HG02840 (cell line): ENCODE measurements at regions not wholly inside any gene's neighbourhood (a gene's known extent, or its start where the extent isn't known, plus 50 kb on each side); places are given as distances from the start of the nearest gene placed in this dataset.

ENCODE experiments used
- ATAC-seq: cut with Tn5 transposase; IDR thresholded peaks from one replicate; pipeline ENCODE4 v1.9.1; 2021; ENCODE audit warnings: mild to moderate bottlenecking, moderate library complexity, moderate number of reproducible peaks; ENCODE audit not compliant: unreplicated experiment, low FRiP score

DNA sequence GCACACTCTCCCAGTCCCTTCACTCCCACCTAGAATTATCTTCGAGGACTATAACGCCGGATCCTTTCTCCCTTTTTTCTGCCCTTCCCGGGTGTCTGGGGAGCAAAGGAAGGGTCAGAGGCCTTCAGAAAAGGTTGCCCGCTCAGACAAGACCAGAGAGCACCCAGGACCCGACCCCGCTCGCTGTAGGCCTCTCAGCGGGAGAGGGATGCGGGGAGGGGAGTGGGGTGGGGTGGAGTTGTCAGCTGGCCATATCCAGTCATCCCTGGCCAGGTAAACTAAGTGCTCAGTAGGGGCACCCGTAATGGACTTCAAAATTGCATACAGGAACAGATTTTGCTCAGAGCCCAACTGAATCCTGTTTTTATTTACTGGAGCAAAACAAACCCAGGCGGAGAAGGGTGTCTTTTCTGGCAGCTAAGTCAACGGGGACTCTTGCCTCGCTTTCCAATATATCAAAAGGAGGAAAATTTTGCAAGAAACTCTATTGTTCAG lies 65.0 kb downstream of the NOL4 start:
- ATAC-seq: no peak

DNA sequence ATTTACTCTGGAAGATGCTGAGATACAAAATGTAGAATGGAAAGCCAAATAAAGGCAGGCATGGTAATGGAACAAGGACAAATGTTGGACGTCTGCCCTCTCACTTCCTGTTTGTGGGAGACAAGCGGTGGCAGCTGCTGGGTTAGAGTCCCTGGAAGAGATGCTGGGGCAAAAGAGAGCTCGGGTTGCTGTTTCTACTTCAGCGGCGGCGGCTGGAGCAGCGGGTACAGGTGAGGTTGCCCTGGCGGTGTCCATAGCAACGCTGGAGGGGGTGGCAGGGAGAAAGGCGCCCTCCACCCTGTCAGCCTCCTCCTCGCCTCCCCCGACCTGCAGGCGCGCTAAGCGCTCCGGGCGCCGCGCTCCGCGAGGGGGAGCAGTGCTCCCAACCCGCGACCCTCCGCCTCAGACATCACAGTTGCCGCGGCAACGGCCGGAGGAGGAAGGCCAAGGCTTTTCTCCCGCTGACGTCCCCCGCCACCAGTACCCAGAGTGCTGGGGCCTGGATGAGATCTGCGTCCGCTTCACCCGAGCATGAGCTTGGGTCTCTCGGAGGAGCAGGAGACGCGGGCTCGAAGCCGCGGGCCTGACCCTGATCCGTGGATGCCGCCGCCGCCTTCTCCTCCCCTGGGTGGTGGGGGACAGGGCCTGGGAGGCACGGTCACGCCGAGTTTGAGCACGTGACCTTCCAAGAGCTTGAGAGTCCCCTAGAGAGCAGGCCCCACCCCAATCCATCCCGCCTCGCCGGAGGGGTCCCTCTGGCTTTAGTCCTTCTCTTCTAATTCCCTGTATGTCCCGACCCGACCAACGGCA lies 65.6 kb downstream of the NOL4 start:
- no peak for ATAC-seq

DNA sequence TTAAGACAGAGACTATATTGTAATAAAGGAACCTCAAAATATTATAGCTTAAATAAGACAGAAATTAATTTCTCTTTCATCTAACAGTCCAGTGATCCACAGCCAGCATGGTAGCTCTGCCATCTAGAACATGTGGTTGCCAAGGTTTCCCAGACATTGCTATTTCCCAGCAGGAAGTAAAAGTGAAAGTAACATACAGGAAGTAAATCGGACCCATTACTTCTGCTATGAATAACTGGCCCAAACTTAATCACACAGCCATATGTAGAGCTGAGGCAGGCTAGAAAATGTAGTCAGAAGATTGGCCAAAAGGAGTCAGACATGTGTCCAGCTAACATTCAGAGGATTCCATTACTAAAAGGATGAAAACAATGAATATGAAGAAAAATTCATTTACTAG lies 71.0 kb downstream of the NOL4 start:
- ATAC-seq: no peak

DNA sequence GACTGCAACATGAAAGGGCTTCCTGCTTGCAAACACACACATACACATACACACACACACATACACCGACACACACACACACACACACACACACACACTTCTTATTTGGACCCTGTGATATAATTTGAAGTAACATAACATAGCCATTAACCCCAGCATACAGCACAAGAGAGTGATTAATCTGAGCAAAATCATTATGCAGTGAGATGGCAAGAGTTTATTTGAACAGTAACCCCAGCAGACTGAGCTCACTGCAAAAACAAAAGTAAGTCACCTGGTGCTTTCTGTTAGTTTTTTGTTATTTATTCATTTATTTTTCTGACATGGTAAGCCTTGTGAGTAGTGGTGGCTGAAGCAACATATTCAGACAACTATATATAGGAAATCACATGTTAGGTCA lies 93.7 kb downstream of the NOL4 start:
- no peak for ATAC-seq

DNA sequence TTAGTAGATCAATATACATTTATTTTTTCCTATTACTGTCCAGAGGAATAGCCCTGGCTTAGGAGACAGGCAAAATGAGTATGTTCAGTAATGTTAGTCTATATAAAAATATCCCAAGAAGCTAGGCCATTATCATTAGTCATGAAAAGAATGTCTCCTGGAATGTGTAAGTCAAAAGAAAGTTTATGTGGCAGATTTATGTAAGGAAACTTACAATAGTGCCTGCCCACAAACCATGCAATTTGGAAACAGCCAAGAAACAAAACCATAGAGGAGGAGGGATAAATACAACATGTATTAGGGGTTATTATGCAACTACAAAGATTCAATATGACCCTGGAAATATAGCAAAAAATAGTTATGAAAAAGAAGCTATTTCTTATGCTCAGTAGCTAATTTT lies 96.3 kb downstream of the NOL4 start:
- no peak for ATAC-seq

DNA sequence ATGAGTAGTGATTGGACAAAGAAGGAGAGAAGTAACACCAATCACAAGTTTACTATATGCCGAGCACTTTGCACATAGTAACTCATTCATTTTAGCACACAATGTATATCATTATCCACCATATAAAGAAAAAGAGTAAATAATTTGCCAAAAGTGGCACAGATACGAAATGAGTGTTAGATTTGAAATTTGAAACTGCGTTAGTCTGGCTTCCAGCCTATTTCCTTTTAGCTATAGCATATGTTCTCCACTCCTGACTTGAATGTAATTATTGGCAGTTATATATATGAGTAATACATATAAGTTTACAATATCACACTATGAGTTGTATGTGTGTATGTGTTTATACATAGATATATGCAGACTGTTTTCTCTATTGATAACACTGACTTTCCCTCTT lies 98.6 kb downstream of the NOL4 start:
- ATAC-seq: no peak

DNA sequence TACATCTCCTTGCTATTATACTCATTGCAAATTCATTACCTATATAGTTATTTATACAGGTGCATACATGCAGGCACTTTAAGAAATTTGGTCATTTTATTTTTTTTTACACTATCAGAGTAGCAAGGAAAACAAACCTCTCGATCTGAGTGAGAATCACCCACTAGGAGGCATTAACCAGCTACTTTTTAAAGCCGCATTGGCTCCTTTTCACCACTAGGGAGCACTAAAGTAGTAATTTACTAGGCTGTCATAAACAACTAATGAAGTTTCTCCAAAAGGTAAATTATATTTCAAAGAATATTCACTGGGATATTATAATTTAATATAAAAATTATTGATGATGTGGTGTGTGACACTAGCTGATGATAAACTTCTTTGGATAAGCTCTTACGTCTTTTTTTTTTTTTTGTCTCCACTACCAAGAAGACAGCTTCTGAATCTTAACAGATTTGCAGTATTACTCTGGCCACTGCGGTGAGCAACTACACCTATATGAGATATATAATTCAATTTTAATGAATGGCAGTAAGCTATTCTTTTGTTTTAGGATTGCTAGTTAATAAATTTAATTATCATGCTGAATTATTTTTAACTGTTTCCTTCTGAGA lies 101.9 kb downstream of the NOL4 start:
- peak; percentile 85 for ATAC-seq

DNA sequence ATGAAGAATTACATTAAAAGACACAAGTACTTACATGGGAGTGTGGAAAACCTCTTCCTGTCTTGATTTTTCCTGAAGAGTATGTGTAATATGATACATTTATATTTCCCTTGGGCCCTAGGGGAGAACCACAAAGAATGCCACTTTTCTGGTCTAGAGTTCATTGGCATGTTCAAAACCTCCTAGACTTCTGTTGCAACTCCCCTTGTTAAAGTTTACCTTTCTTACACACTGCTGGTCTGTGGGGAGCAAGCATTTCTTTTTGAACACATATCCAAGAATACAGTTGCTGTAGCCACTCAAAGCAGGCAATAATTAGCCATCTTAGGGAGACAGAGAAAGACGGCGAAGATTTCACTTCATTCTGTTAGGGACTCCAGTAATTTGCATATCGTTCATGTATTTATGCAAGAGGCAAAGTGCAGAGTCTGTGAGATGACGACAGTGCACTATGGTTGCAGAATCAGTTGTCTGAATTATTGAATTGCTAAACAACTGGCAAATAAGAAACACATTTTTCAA lies 103.5 kb downstream of the NOL4 start:
- ATAC-seq: no peak

DNA sequence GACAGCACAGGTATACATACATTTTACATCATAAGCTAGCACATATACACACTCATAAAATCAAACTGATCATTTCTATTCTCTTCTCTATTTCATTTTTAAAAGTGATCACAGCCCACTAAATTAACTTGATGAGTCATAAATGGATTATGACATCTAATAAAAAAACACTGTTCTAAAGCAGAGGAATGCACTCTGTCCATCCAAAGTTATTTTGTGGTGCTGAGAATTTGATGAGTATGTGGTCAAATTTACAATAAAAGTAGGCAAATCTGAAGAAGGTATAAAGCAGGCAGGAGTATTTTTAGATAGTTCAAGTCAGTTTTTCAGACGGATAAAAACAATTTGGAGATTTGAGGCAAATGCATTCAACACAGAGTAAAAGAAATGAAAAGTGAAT lies 104.4 kb downstream of the NOL4 start:
- no peak for ATAC-seq

DNA sequence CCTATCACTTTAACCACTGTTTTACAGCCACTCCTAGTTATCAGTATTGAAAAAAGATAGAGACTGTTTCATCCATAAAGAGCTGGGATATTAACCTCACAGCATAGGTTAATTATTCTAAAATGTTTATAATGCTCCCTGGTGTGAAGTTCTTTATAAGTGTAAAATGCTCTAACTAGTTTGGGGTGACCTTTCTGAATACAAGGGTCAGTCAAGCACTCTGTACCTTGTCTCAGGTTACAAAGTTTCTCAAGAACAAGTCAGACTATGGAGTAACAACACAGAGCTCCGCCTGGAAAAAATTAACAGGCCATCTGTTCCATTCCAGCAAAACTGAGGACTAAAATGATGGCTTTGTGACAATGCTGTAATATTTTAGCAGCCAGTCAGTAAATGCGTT lies 107.4 kb downstream of the NOL4 start:
- no peak for ATAC-seq

DNA sequence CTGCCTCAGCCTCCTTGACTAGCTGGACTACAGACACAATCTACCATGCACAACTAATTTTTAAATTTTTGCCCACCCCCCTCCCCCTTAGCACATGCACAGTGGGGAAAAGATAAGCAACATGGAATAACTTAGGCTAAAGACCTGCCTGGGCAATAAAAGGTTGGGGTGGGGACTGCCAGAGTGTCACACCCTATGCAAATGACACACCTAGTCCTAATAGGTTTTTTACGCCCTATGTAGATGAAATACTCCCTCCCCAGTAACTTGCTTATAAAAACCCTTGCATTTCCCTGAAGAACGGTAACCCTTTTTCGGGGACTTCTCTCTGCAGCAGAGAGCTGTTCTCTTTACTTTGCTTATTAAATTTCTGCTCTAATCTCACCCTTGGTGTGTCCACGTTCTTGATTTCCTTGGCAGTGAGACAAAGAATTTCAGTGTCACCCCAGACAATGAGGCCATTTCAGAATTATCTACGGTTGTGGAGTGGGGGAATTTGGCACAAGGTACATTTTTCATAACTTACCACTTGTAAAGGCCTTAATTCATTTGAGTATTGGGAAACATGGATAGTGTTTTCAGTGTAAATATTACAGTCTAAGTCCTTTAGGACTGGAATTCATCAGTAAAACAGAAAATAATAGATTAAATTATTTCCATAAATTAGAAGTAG lies 109.2 kb downstream of the NOL4 start:
- ATAC-seq: no peak

DNA sequence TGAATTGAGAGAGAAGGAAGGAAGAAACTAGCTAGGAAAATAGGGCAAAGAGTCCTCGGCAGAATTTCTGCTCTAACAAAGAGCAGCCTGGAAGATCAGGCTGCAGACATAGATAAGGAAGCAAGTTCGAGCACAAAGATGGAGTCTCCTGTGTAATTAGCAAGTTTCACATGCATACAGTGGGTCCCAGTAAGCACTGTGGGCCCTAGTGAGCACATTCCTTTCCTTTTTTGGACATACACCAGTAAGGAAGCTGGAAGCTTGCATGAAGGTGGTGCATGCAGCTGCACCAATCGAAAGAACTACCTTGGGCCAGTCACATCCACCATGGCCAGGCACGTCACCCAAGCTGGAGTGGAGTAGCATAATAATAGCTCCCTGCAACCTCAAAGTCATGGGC lies 109.7 kb downstream of the NOL4 start:
- no peak for ATAC-seq

DNA sequence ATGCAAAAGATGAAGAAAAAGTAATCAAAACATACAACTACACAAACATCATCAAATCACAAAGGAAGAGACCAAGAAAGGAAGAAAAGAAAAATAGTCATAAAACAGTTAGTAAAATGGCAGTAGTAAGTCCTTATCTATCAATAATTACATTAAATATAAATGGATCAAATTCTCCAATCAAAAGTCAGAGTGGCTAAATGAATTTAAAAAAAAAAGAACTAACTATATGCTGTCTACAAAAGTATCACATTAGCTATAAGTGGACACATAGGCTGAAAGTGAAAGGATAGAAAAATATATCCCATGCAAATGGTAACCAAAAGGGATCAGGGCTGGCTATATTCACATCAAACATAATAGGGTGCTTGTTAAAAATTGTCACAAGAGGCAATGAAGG lies 116.5 kb downstream of the NOL4 start:
- ATAC-seq: no peak

DNA sequence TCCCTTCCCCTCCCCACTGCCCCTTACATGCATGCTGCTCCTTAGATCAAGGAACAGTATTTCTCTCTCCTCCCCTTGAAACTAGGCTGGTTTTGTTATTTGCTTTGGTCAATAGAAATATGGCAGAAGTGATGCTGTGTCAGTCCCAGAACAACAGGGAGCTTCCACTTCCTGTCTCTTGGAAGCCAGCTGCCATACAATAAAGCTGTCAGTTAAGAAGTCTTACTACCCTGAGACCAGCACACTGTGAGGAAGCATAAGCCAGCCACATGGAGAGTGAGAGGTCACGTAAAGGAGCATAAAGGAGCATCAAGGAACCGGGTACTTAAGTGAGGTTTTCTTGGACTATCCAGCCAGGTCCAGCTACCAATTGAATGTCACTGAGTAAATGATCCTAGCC lies 126.6 kb downstream of the NOL4 start:
- no peak for ATAC-seq

DNA sequence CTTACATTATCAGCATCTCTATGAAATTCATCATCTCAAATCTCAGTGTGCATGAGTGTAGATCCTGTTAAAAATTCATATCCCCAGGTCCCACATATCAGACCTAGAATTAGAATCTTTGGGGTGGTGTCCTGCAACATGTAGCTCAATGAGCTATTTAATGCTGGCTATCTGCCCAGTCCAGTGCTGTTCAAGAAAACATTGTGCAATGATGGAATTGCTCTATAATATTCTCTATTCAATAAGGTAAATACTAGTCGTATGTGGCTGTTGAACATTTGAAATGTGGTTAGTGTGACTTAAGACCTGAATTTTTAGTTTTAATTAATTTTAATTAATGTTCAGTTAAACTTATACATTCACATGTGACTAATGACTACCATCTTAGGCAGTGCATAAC lies 127.4 kb downstream of the NOL4 start:
- no peak for ATAC-seq

DNA sequence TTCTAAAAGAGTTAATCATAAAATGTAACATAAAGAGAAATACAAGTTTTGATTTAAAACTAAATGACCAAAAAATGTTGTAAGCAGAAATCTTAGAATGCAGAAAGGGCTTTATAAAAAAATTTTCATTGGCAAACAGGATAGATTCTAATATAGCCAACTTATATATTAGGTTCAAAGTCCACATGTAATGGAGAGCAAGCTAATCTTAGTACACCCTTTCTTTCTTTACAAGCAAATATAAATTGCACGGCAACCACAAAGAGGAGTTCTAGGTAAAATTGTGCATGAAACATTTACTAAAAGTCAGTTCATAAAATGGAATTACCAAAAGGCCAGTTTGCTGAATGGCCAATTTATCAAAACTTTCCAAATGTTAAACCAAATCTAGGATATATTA lies 130.6 kb downstream of the NOL4 start:
- ATAC-seq: no peak

DNA sequence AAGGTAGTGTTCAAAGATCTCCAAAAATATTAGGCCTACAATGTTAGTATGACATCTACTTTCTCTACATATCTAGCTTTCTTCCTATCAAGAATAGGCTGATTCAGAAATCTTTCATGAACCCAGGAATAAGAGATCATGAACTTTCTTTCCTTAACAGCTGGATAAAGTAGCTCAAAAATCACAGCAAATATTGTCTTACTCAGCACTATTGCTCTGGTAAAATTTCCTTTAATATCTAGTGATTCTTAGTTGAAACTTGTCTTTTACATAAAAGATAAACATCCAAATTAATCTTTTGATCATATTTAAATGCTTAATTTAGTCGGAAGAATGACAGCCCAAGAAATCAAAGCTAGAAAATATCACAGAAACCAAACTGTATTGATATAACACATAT lies 131.9 kb downstream of the NOL4 start:
- ATAC-seq: no peak

DNA sequence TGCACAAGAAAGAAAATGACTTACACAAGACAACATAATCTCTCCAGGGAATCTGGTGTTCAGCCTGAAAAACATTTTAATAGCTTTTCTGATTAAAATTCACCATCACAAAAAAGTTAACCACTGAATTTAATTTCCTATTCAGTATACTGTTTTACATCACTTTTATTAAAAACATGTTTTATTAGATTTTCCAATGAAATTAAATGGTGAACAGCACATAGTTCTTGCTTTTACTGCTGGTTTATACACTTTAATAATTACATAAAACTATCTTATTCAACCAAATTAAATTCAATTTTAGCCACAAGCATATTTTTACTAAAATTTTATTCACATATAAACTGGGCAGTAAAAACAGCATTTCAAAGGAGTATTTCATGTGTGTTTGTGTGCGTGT lies 138.3 kb downstream of the NOL4 start:
- no peak for ATAC-seq

DNA sequence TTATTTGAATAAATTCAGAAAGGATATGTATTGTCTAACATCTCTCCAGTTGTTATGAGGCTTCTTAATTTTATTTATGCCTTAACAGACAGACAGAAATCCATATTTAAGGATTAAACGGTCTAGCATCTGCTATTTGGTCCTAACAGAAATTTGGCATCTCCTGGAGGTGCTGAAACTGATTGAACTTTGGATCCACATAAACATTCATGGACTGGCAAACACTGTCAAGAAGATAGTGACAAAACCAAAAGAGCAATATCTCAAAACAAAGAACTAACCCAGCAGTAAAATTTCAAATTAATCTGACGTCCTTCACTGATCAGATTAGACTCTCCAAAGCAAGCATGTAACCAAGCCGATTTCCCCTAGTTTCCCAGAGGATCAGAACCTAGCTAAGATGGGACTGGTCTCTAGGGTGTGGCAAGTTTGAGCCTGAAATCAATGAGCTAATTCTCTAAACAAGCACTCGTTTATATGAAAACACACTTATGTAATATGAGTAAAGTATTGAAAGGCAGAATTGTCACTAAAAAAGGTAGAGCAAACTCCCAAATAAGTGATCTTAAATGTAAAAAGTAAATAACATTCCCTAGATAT lies 139.5 kb downstream of the NOL4 start:
- ATAC-seq: no peak

DNA sequence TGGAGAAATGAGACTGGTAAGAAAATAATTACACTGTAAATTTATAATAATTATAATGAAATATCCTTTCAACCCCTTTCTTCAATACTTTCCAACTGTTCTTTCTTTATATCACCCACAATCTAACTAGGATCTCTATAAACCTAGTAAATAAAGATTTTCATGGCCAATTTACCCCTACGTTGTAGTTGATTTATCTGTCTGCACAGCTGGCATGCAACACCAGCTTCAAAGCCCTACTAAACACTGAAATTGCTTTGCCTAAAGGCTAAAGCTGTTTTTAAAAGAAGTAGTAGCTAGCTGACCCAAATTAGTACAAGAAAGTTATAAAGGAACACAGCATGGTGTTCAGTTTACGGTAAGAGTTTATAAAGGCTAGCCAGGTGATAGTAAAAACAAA lies 140.1 kb downstream of the NOL4 start:
- no peak for ATAC-seq

DNA sequence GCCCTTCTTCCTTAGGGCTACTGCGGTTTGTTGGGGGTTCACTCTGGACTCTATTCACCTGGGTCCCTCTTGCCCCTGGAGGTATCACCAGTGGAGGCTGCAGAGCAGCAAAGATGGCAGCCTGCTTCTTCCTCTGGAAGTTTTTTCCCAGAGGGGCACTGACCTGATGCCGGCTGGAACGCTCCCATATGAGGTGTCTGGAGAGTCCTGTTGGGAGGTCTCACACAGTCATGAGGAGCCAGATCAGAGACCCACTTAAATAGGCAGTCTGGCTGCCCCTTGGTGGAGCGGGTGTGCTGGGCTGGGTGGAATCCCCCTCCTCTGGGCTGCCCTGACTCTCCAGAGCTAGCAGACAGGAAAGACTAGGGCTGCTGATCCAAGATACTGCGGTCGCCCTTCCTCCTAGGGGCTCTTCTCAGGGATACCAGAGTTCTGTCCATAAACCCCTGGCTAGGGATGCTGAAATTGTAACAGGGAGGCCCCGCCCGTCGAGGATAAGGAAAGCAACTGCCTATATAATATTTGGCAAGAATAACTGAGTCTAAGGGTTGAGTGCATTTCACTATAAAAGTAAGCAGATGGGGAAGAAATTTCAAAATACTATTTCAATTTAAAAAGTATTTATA lies 140.7 kb downstream of the NOL4 start:
- no peak for ATAC-seq
